ENCODE measurements at regions not wholly inside any gene's neighbourhood (a gene's known extent, or its start where the extent isn't known, plus 50 kb on each side); places are given as distances from the start of the nearest gene placed in this dataset.

DNA sequence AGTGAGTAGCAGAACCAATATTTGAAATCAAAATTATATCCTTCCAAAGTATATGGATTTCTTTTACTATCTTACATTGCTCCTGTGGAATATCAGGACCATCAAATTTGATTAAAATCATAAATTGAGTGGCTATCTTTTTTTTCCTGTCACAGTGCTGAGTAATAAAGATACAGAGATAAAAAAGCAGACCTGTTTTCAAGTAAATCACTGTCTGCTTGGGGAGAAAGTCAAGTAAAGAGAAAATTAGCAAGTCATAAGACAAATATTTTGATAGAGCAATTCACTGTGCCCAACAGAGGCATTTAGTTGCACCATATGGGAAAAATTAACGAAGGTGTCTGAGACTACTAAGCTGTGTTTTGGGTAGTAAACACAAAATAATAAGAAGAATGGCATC lies 933.7 kb downstream of the NTRK3 start:
- TF ChIP-seq, protein P1, sequence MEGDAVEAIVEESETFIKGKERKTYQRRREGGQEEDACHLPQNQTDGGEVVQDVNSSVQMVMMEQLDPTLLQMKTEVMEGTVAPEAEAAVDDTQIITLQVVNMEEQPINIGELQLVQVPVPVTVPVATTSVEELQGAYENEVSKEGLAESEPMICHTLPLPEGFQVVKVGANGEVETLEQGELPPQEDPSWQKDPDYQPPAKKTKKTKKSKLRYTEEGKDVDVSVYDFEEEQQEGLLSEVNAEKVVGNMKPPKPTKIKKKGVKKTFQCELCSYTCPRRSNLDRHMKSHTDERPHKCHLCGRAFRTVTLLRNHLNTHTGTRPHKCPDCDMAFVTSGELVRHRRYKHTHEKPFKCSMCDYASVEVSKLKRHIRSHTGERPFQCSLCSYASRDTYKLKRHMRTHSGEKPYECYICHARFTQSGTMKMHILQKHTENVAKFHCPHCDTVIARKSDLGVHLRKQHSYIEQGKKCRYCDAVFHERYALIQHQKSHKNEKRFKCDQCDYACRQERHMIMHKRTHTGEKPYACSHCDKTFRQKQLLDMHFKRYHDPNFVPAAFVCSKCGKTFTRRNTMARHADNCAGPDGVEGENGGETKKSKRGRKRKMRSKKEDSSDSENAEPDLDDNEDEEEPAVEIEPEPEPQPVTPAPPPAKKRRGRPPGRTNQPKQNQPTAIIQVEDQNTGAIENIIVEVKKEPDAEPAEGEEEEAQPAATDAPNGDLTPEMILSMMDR (conservative IDR thresholded peaks at IDR 0.05; ENCODE audit: low read length): no peak
- no peak for TF ChIP-seq EZH2phosphoT487 (IDR thresholded peaks at IDR 0.05; ENCODE audit: borderline replicate concordance, low read depth, low read length)

Measured in OCI-LY7 (cell line).